MM.1S (cell line): ENCODE measurements at regions not wholly inside any gene's neighbourhood (a gene's known extent, or its start where the extent isn't known, plus 50 kb on each side); places are given as distances from the start of the nearest gene placed in this dataset.

Source experiments
- DNase-seq: peaks from one replicate; pipeline ENCODE4 v3.0.0-alpha.2; 2015
- H2AFZ ChIP-seq: fragments of 300-600 bp; sonication (generic); 2 replicates; pipeline ENCODE4 v1.6.0; 2016; ENCODE audit warnings: antibody characterized with exemption, low read length
- H3F3A ChIP-seq: fragments of 300-600 bp; sonication (generic); 2 replicates; pipeline ENCODE4 v1.6.1; 2016; ENCODE audit warnings: mild to moderate bottlenecking, antibody characterized with exemption, low read length, moderate library complexity, mixed read lengths; ENCODE audit not compliant: insufficient read depth
- H3K27ac ChIP-seq: fragments of 300-600 bp; sonication (generic); 2 replicates; pipeline ENCODE4 v1.5.1; 2016; ENCODE audit warnings: mild to moderate bottlenecking, low read length
- H3K27me3 ChIP-seq: fragments of 300-600 bp; sonication (generic); replicated peaks from 2 replicates; pipeline ENCODE4 v1.6.0; 2016; ENCODE audit warnings: low read length; ENCODE audit not compliant: insufficient read depth
- H3K36me3 ChIP-seq: fragments of 300-600 bp; sonication (generic); replicated peaks from 2 replicates; pipeline ENCODE4 v1.6.1; 2016; ENCODE audit warnings: mild to moderate bottlenecking, low read length, mixed read lengths; ENCODE audit not compliant: insufficient read depth
- H3K4me1 ChIP-seq: fragments of 300-600 bp; sonication (generic); 2 replicates; pipeline ENCODE4 v1.6.1; 2016; ENCODE audit warnings: low read length, mixed read lengths
- H3K4me2 ChIP-seq: fragments of 300-600 bp; sonication (generic); 2 replicates; pipeline ENCODE4 v1.6.0; 2016; ENCODE audit warnings: low read depth, low read length
- H3K4me3 ChIP-seq: fragments of 300-600 bp; sonication (generic); 2 replicates; pipeline ENCODE4 v1.5.1; 2016; ENCODE audit warnings: low read length, mixed read lengths
- H3K79me2 ChIP-seq: fragments of 300-600 bp; sonication (generic); 2 replicates; pipeline ENCODE4 v1.6.1; 2016; ENCODE audit warnings: mixed run types, low read length, mixed read lengths
- H3K9ac ChIP-seq: fragments of 300-600 bp; sonication (generic); 2 replicates; pipeline ENCODE4 v1.6.1; 2016; ENCODE audit warnings: low read length, mixed read lengths
- H3K9me2 ChIP-seq: fragments of 300-600 bp; sonication (generic); replicated peaks from 2 replicates; pipeline ENCODE4 v1.6.1; 2016; ENCODE audit warnings: mild to moderate bottlenecking, low read length, mixed read lengths; ENCODE audit not compliant: insufficient read depth
- H3K9me3 ChIP-seq: fragments of 300-600 bp; sonication (generic); replicated peaks from 2 replicates; pipeline ENCODE4 v1.6.1; 2016; ENCODE audit warnings: mild to moderate bottlenecking, low read length, mixed read lengths; ENCODE audit not compliant: insufficient read depth
- H4K20me1 ChIP-seq: fragments of 300-600 bp; sonication (generic); 2 replicates; pipeline ENCODE4 v1.6.1; 2016; ENCODE audit warnings: mild to moderate bottlenecking, low read length, moderate library complexity, mixed read lengths; ENCODE audit not compliant: insufficient read depth
- EZH2 ChIP-seq: fragments of 300-600 bp; sonication (generic); optimal IDR thresholded peaks from 2 replicates; pipeline ENCODE3; 2017; ENCODE audit warnings: low read depth, mild to moderate bottlenecking, antibody characterized with exemption, low read length, mixed read lengths
- EZH2phosphoT487 ChIP-seq: fragments of 300-600 bp; sonication (generic); IDR thresholded peaks from 2 replicates; pipeline ENCODE4 v1.6.1; 2018; ENCODE audit warnings: antibody characterized with exemption, low read length
- TF ChIP-seq, protein P1 (sequence below): fragments of 300-600 bp; sonication (generic); IDR thresholded peaks from 2 replicates; pipeline ENCODE4 v1.5.1; 2016; ENCODE audit warnings: antibody characterized with exemption, low read length, mixed read lengths

DNA sequence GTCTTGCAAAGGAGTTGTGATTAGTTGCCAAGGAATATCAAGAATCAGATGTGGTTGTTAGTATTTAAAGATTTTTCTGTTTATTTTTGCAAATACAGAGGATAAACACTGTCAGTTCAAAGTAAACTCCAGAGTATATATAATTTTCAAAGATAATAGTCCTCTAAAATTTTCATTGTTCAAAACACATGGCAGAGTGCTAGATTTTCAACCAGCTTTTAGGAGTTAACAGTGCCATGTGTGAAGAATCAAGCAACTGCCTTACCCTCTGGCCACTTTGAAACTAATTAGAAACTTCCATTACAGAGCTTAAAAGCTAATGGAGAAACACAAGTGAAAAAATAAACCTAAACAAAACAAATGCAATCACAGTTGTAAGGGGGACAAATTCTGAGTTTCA lies 1605.6 kb upstream of the ZEB2 start:
- Histone ChIP-seq H3K36me3 (no peaks in the 10 kb centered on the region), H2AFZ (no peak overlapping the region), H4K20me1 (no peaks in the 10 kb centered on the region), H3K4me1 (no peaks in the 10 kb centered on the region), H3K4me3 (no peak overlapping the region), H3K79me2 (no peaks in the 10 kb centered on the region), H3F3A (no peaks in the 10 kb centered on the region), H3K4me2 (no peak overlapping the region), H3K27me3 (no peaks in the 10 kb centered on the region), H3K9me2 (no peaks in the 10 kb centered on the region), H3K9ac (no peak overlapping the region), H3K9me3 (no peaks in the 10 kb centered on the region), H3K27ac (no peak overlapping the region)
- TF ChIP-seq EZH2phosphoT487 (no peak), EZH2 (no peak)
- TF ChIP-seq, protein P1, sequence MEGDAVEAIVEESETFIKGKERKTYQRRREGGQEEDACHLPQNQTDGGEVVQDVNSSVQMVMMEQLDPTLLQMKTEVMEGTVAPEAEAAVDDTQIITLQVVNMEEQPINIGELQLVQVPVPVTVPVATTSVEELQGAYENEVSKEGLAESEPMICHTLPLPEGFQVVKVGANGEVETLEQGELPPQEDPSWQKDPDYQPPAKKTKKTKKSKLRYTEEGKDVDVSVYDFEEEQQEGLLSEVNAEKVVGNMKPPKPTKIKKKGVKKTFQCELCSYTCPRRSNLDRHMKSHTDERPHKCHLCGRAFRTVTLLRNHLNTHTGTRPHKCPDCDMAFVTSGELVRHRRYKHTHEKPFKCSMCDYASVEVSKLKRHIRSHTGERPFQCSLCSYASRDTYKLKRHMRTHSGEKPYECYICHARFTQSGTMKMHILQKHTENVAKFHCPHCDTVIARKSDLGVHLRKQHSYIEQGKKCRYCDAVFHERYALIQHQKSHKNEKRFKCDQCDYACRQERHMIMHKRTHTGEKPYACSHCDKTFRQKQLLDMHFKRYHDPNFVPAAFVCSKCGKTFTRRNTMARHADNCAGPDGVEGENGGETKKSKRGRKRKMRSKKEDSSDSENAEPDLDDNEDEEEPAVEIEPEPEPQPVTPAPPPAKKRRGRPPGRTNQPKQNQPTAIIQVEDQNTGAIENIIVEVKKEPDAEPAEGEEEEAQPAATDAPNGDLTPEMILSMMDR, result no peak
- no peak for DNase-seq

DNA sequence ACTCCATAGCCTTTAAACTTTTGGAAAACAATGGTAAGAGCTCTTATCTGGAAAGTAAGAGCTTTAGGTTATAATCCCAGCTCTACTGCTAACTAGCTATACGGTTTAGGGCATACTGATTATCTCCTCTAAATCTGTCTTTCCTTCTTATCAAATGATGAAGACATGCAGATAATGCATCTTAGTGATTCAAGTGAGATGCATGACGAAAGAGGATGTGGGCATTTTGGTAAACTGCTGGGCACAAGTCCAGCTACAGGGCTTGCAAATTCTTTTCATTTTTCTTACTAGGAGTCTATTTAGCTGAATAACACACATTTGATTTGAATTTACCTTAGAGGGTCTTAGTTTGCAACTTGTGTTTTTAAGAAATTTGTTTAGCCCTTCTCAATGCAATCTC lies 1604.8 kb upstream of the ZEB2 start:
- H3F3A ChIP-seq, result no peaks in the 10 kb centered on the region
- H3K27ac ChIP-seq, result no peak overlapping the region
- H3K9me2 ChIP-seq, result no peaks in the 10 kb centered on the region
- no peak overlapping the region for H3K4me2 ChIP-seq
- no peaks in the 10 kb centered on the region for H3K4me1 ChIP-seq
- TF ChIP-seq, protein P1, result no peak
- no peak overlapping the region for H2AFZ ChIP-seq
- H4K20me1 ChIP-seq, result no peaks in the 10 kb centered on the region
- no peak overlapping the region for H3K4me3 ChIP-seq
- H3K79me2 ChIP-seq, result no peaks in the 10 kb centered on the region
- H3K9me3 ChIP-seq, result no peaks in the 10 kb centered on the region
- no peaks in the 10 kb centered on the region for H3K36me3 ChIP-seq
- DNase-seq, result no peak
- H3K27me3 ChIP-seq, result no peaks in the 10 kb centered on the region
- H3K9ac ChIP-seq, result no peak overlapping the region

DNA sequence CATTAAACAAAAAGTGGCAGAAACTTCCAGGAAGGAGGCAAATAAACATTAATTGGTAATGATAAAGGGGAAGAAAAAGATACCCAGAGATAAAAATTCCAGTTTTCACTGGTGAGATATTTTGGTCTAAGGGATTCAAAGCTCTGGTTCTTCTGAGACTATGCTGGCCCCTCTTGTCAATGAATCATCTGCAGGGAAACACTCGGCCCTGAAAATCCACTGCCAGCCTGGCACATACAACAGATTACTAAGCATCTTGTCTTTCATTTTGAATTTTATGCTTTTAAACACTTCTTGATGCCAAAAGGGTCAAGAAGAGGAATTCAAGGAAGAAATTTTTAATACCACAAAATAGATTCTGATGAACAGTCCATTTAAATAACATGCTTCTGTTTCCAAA lies 1603.8 kb upstream of the ZEB2 start:
- H3K79me2 ChIP-seq, result no peaks in the 10 kb centered on the region
- no peak overlapping the region for H2AFZ ChIP-seq
- no peak overlapping the region for H3K27ac ChIP-seq
- H3K27me3 ChIP-seq, result no peaks in the 10 kb centered on the region
- H3K9ac ChIP-seq, result no peak overlapping the region
- no peaks in the 10 kb centered on the region for H3K4me1 ChIP-seq
- no peaks in the 10 kb centered on the region for H3K36me3 ChIP-seq
- TF ChIP-seq EZH2 (no peak), EZH2phosphoT487 (no peak)
- TF ChIP-seq, protein P1, result no peak
- H4K20me1 ChIP-seq, result no peaks in the 10 kb centered on the region
- DNase-seq, result no peak
- H3K4me2 ChIP-seq, result no peak overlapping the region
- no peaks in the 10 kb centered on the region for H3K9me3 ChIP-seq
- no peaks in the 10 kb centered on the region for H3K9me2 ChIP-seq
- no peaks in the 10 kb centered on the region for H3F3A ChIP-seq
- H3K4me3 ChIP-seq, result no peak overlapping the region

DNA sequence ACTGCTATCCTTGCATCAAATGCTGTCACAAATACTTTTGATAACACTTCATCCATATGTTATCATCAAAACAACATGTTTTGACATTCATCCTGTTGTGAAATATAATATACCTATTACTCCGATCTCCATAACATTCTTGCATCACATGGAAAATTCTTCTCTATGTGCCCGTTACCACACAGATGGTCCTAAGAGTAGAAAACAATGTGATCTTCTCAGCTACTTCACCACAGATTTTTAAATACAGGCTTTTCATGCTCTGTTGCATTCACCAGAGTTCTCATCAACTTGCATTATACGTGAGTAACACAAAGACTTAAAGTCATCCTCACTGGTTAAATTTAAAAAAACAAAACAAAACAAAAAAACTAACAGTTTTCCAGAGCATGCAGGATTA lies 1603.3 kb upstream of the ZEB2 start:
- Histone ChIP-seq H3K4me3 (no peak overlapping the region), H3F3A (no peaks in the 10 kb centered on the region), H3K27me3 (no peaks in the 10 kb centered on the region), H3K79me2 (no peaks in the 10 kb centered on the region), H2AFZ (no peak overlapping the region), H3K4me1 (no peaks in the 10 kb centered on the region), H3K9me2 (no peaks in the 10 kb centered on the region), H3K27ac (no peak overlapping the region), H3K4me2 (no peak overlapping the region), H3K36me3 (no peaks in the 10 kb centered on the region), H3K9me3 (no peaks in the 10 kb centered on the region), H4K20me1 (no peaks in the 10 kb centered on the region), H3K9ac (no peak overlapping the region)
- TF ChIP-seq EZH2phosphoT487 (no peak), EZH2 (no peak)
- TF ChIP-seq, protein P1, result no peak
- DNase-seq, result no peak
